Testis (tissue), 2 donors: ENCODE measurements at regions not wholly inside any gene's neighbourhood (a gene's known extent, or its start where the extent isn't known, plus 50 kb on each side); places are given as distances from the start of the nearest gene placed in this dataset.

ENCODE experiments used
- CTCF ChIP-seq, 3 experiments: fragments of 450-650 bp in 2 of 3; fragments of 200-600 bp in 1 of 3; sonication (generic) in 1 of 3; IDR thresholded peaks; one replicate each; pipeline ENCODE4 v1.5.1; 2016 to 2019; ENCODE audit warnings: antibody characterized with exemption in 3 of 3, mild to moderate bottlenecking in 2 of 3, moderate library complexity in 1 of 3
- POLR2A ChIP-seq: fragments of 450-650 bp; IDR thresholded peaks from one replicate; pipeline ENCODE4 v1.6.1; 2017; ENCODE audit warnings: antibody characterized with exemption, mild to moderate bottlenecking, moderate library complexity

GRCh38 chr16:47925811-47926460, 229.9 kb downstream of the ABCC12 start:
- no peak for TF ChIP-seq POLR2A
- no peak for TF ChIP-seq CTCF (IDR thresholded peaks at IDR 0.05)
